ENCODE measurements at regions not wholly inside any gene's neighbourhood (a gene's known extent, or its start where the extent isn't known, plus 50 kb on each side); places are given as distances from the start of the nearest gene placed in this dataset.

DNA sequence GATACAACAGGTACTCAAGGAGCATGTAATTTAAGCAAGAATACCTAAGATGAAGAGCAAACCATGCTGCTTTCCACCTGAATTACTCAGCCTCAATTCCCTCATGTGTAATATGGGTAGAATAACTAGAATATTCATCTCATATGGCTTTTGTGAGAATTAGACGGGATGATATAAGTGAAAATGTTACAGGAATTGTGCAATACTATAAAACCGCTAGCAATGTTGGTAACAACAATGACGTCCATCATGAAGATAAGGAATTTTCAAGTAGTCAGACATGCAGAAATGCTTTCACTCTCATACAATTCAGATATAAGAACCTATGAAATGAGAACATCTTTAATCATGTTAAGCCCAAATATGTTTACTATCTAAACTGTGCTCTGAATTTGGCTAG, 2106.6 kb upstream of the CELF4 start:
- Histone ChIP-seq H3K27me3 (replicated peaks; ENCODE audit: insufficient read depth) (no peaks in the 10 kb centered on the region), H3K27ac (no peak overlapping the region), H3K36me3 (no peaks in the 10 kb centered on the region), H3K9me3 (no peaks in the 10 kb centered on the region), H3K4me3 (no peak overlapping the region), H3K4me1 (ENCODE audit: control insufficient read depth in 1 of 2, low read depth in 2 of 2) (no peaks in the 10 kb centered on the region)
- TF ChIP-seq, protein P1, sequence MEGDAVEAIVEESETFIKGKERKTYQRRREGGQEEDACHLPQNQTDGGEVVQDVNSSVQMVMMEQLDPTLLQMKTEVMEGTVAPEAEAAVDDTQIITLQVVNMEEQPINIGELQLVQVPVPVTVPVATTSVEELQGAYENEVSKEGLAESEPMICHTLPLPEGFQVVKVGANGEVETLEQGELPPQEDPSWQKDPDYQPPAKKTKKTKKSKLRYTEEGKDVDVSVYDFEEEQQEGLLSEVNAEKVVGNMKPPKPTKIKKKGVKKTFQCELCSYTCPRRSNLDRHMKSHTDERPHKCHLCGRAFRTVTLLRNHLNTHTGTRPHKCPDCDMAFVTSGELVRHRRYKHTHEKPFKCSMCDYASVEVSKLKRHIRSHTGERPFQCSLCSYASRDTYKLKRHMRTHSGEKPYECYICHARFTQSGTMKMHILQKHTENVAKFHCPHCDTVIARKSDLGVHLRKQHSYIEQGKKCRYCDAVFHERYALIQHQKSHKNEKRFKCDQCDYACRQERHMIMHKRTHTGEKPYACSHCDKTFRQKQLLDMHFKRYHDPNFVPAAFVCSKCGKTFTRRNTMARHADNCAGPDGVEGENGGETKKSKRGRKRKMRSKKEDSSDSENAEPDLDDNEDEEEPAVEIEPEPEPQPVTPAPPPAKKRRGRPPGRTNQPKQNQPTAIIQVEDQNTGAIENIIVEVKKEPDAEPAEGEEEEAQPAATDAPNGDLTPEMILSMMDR (IDR thresholded peaks at IDR 0.05), result no peak
- DNase-seq (ENCODE audit: low spot score) (no peak), ATAC-seq (ENCODE audit: insufficient number of reproducible peaks, low FRiP score, low read depth) (no peak)

DNA sequence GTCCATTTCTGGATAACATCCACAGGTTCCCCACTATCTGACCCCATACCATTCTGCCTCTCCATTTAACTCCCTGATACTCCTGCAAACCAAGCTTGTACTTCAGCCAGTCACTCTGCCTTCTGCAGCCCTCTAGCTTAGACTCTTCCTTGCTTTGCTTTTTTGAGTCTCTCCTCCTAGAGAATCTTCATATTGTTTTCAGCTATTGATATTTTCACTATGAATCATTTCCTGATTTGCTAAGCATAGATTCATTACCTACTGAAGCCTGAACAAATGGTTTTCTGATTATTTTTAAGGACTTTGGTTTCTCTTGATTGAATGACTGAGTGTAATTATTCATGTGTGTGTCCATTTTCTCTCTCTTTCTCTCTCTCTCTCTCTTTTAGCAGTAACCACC, 2102.3 kb upstream of the CELF4 start:
- H3K9me3 ChIP-seq, result no peaks in the 10 kb centered on the region
- ATAC-seq (ENCODE audit: insufficient number of reproducible peaks, low FRiP score, low read depth) (no peak), DNase-seq (ENCODE audit: low spot score) (no peak)
- H3K27ac ChIP-seq, result no peak overlapping the region
- H3K36me3 ChIP-seq, result no peaks in the 10 kb centered on the region
- no peaks in the 10 kb centered on the region for H3K4me1 ChIP-seq (ENCODE audit: control insufficient read depth in 1 of 2, low read depth in 2 of 2)
- no peak overlapping the region for H3K4me3 ChIP-seq
- TF ChIP-seq, protein P1 (IDR thresholded peaks at IDR 0.05), result no peak
- no peaks in the 10 kb centered on the region for H3K27me3 ChIP-seq (replicated peaks; ENCODE audit: insufficient read depth)

DNA sequence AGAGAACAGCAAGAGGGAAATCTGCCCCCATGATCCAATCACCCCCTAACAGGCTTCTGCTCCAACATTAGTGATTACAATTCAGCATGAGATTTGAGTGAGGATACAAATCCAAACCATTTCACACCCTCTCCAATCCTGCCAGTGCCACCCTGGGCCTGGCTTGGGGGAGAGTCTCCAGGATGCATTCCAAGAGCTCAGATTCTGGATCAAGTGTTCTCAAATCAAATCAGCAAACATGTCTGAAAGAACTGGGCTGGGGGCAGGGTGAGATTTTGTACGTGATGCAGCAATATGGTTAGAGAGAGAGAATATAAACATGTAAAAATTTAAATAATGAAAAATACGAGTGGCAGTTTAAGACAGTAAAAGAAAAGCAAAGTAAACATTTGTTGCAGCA, 2100.9 kb upstream of the CELF4 start:
- Histone ChIP-seq H3K4me3 (no peak overlapping the region), H3K4me1 (ENCODE audit: control insufficient read depth in 1 of 2, low read depth in 2 of 2) (no peaks in the 10 kb centered on the region), H3K36me3 (no peaks in the 10 kb centered on the region), H3K27ac (no peak overlapping the region), H3K9me3 (no peaks in the 10 kb centered on the region), H3K27me3 (replicated peaks; ENCODE audit: insufficient read depth) (no peaks in the 10 kb centered on the region)
- TF ChIP-seq, protein P1 (IDR thresholded peaks at IDR 0.05), result no peak
- DNase-seq (ENCODE audit: low spot score), result no peak
- ATAC-seq (ENCODE audit: insufficient number of reproducible peaks, low FRiP score, low read depth), result no peak

DNA sequence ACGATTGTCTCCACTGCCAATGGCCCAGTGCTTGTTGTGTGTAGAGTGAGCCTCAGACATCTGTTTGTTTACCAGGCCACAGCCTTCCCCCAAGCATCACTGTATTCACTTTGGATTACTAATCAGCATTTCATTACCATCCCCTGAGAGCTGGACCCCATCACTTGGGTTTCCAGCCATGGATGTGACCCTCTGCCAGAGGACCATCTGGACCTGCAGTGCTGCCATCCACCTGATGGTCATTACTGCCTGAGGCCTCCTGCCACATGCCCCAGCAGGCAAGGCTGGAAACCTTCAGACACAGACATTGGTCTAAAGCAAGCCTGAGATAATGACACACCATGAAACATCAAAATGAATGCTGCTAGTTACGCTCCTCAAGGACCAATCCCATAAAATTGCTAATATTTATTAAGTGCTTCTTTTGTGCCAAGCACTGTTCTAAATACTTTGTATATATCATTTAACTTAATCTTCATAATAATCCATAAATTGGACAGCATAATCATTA, 2096.3 kb upstream of the CELF4 start:
- no peaks in the 10 kb centered on the region for H3K36me3 ChIP-seq
- H3K27me3 ChIP-seq (replicated peaks; ENCODE audit: insufficient read depth), result no peaks in the 10 kb centered on the region
- H3K9me3 ChIP-seq, result no peaks in the 10 kb centered on the region
- TF ChIP-seq, protein P1 (IDR thresholded peaks at IDR 0.05), result no peak
- no peaks in the 10 kb centered on the region for H3K4me1 ChIP-seq (ENCODE audit: control insufficient read depth in 1 of 2, low read depth in 2 of 2)
- no peak overlapping the region for H3K4me3 ChIP-seq
- ATAC-seq (ENCODE audit: insufficient number of reproducible peaks, low FRiP score, low read depth) (no peak), DNase-seq (ENCODE audit: low spot score) (no peak)
- H3K27ac ChIP-seq, result no peak overlapping the region

DNA sequence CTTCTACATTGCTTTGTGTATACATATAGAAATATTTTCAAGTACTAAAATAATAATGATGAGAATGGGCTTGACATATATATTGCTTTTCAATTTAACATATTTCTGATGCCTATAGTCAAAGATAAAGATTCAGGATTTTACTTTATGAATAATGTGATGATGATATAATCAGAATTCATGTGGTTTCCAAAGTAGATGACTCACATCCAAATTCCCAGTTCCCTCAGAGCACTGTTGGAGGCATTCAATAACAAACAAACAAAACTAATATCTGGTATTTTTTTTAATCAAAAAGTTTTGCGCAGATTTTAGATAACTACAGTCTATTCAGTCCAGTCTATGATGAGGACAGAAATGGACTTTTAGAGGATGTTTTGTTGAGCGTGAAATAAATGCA, 2094.5 kb upstream of the CELF4 start:
- DNase-seq (ENCODE audit: low spot score) (no peak), ATAC-seq (ENCODE audit: insufficient number of reproducible peaks, low FRiP score, low read depth) (no peak)
- Histone ChIP-seq H3K4me1 (ENCODE audit: control insufficient read depth in 1 of 2, low read depth in 2 of 2) (no peaks in the 10 kb centered on the region), H3K9me3 (no peaks in the 10 kb centered on the region), H3K4me3 (no peak overlapping the region), H3K36me3 (no peaks in the 10 kb centered on the region), H3K27ac (no peak overlapping the region), H3K27me3 (replicated peaks; ENCODE audit: insufficient read depth) (no peaks in the 10 kb centered on the region)
- TF ChIP-seq, protein P1 (IDR thresholded peaks at IDR 0.05), result no peak
